ENCODE measurements at regions not wholly inside any gene's neighbourhood (a gene's known extent, or its start where the extent isn't known, plus 50 kb on each side); places are given as distances from the start of the nearest gene placed in this dataset.
"Not testable (repeated sequence)": the region's sequence is repeated elsewhere in the genome, so short reads cannot be mapped to it uniquely, and the experiment has no call there.

- not testable (repeated sequence) for H3K27me3 ChIP-seq; H3K9me3 ChIP-seq; H3K36me3 ChIP-seq; H3K4me3 ChIP-seq (ENCODE audit: low read depth in 1 of 2, low read length in 1 of 2); H3K27ac ChIP-seq; H3K4me1 ChIP-seq (ENCODE audit: control insufficient read depth in 1 of 2, insufficient read depth in 1 of 2, low read depth in 1 of 2, low read length in 1 of 2)
Observed at GRCh38 chr21:5013455-5014304, 5507.7 kb upstream of the TPTE start.

DNA sequence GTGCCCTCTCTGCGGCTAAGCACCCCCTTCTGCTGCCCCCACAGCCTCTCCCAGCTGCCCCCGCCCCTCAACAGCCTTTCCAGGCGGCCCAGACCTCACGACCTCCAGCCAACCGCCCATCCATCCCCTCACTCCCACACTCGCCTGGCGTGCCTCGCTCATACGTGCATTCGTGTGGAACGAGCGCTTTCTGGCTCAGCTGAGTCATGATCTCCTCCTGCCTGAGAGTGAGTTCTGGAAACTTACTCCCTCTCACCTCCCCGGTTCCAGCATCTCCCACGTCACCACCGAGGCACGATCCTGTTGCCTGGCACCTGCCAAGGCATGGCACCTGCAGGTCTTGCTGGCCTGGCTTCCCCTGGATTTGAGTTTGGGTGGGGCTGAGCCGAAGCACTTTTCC, 5506.2 kb upstream of the TPTE start:
- not testable (repeated sequence) for H3K9me3 ChIP-seq; H3K27ac ChIP-seq; H3K27me3 ChIP-seq; H3K4me1 ChIP-seq (ENCODE audit: control insufficient read depth in 1 of 2, insufficient read depth in 1 of 2, low read depth in 1 of 2, low read length in 1 of 2); H3K36me3 ChIP-seq; H3K4me3 ChIP-seq (ENCODE audit: low read depth in 1 of 2, low read length in 1 of 2)

- H3K9me3 ChIP-seq; H3K4me1 ChIP-seq (ENCODE audit: control insufficient read depth in 1 of 2, insufficient read depth in 1 of 2, low read depth in 1 of 2, low read length in 1 of 2); H3K4me3 ChIP-seq (ENCODE audit: low read depth in 1 of 2, low read length in 1 of 2); H3K27me3 ChIP-seq; H3K36me3 ChIP-seq; H3K27ac ChIP-seq: not testable (repeated sequence)
Observed at GRCh38 chr21:5019120-5019519, 5502.3 kb upstream of the TPTE start.

DNA sequence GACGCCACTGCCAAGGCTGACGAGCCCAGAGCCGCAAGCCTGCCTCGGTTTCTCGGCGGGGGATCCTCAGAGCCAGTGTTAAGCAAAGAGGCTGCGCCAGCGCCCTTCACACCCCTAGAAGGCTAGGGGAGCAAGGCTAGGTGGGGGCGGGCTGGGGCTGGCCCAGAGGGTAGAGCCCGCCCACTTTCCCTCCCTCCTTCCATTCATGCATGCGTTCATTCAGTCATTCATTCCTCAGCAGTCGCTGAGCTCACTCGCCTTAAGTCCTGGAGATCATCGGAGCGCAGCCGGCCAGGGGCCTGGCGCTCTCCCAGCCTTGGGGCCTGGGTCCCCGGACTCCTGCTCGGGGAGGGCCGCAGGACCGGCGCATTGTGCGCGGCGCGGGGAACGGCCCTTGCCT, 5499.6 kb upstream of the TPTE start:
- not testable (repeated sequence) for H3K9me3 ChIP-seq; H3K4me3 ChIP-seq (ENCODE audit: low read depth in 1 of 2, low read length in 1 of 2); H3K36me3 ChIP-seq; H3K27me3 ChIP-seq; H3K4me1 ChIP-seq (ENCODE audit: control insufficient read depth in 1 of 2, insufficient read depth in 1 of 2, low read depth in 1 of 2, low read length in 1 of 2); H3K27ac ChIP-seq

GRCh38 chr21:5022254-5022653, 5499.1 kb upstream of the TPTE start:
- H3K4me1 ChIP-seq (ENCODE audit: control insufficient read depth in 1 of 2, insufficient read depth in 1 of 2, low read depth in 1 of 2, low read length in 1 of 2); H3K27ac ChIP-seq; H3K9me3 ChIP-seq; H3K27me3 ChIP-seq; H3K36me3 ChIP-seq; H3K4me3 ChIP-seq (ENCODE audit: low read depth in 1 of 2, low read length in 1 of 2): not testable (repeated sequence)

DNA sequence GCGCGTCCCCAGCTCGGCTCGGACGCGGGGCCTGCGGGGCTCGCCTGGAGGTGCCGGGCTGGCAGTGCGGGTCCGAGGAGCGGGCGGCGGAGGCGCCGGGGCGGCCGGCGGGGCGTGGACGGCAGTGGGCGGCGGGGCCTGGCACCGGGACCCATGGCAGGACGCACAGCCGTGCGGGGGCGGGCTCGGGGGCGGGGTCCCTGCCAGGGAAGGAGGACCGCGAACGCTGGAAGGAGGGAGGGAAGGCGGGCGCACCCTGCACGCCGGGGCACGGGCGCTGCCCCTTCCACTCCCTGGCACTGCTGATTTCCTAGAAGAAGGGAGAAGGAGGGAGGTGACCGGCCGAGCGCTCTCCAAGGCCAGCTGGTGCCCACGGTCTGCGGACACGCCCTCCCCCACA, 5498.6 kb upstream of the TPTE start:
- not testable (repeated sequence) for H3K27me3 ChIP-seq; H3K4me1 ChIP-seq (ENCODE audit: control insufficient read depth in 1 of 2, insufficient read depth in 1 of 2, low read depth in 1 of 2, low read length in 1 of 2); H3K36me3 ChIP-seq; H3K4me3 ChIP-seq (ENCODE audit: low read depth in 1 of 2, low read length in 1 of 2); H3K27ac ChIP-seq; H3K9me3 ChIP-seq

- H3K4me3 ChIP-seq (ENCODE audit: low read depth in 1 of 2, low read length in 1 of 2); H3K36me3 ChIP-seq; H3K9me3 ChIP-seq; H3K27me3 ChIP-seq; H3K4me1 ChIP-seq (ENCODE audit: control insufficient read depth in 1 of 2, insufficient read depth in 1 of 2, low read depth in 1 of 2, low read length in 1 of 2); H3K27ac ChIP-seq: not testable (repeated sequence)
Observed at GRCh38 chr21:5035147-5035546, 5486.2 kb upstream of the TPTE start.

- not testable (repeated sequence) for H3K9me3 ChIP-seq; H3K27ac ChIP-seq; H3K27me3 ChIP-seq; H3K36me3 ChIP-seq; H3K4me3 ChIP-seq (ENCODE audit: low read depth in 1 of 2, low read length in 1 of 2); H3K4me1 ChIP-seq (ENCODE audit: control insufficient read depth in 1 of 2, insufficient read depth in 1 of 2, low read depth in 1 of 2, low read length in 1 of 2)
Observed at GRCh38 chr21:5035587-5035986, 5485.8 kb upstream of the TPTE start.

DNA sequence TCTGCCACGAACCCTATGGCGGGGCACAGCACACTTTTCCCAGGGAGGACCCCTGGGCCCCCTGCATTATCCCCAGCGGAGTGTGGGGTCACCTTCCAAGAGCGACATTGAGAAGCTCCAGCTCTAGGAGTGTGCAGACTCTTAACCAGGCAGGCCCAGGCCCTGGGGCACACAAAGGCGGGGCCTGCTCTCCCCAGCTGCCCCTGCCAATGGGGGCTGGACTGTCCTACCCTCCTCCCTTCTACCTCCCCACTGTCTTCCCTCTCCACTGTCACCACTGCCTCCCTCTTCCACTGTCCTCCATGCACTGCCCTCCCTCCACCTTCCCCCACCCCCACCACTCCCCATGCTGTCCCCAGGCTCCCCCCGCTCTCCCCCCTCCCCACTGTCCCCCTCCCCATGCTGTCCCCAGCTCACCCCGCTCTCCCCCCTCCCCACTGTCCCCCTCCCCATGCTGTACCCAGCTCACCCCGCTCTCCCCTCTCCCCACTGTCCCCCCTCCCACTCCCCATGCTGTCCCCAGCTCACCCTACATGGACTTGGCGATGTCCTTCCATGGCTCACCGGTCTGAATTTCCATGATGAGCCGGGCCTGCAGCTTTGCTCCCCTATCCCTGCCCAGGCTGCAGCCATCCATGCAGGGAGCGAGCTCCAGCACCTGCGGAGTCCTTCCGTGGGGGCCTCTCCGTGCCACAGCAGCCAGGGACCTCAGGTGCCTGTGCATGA, 5483.6 kb upstream of the TPTE start:
- not testable (repeated sequence) for H3K27ac ChIP-seq; H3K4me1 ChIP-seq (ENCODE audit: control insufficient read depth in 1 of 2, insufficient read depth in 1 of 2, low read depth in 1 of 2, low read length in 1 of 2); H3K9me3 ChIP-seq; H3K4me3 ChIP-seq (ENCODE audit: low read depth in 1 of 2, low read length in 1 of 2); H3K27me3 ChIP-seq; H3K36me3 ChIP-seq

DNA sequence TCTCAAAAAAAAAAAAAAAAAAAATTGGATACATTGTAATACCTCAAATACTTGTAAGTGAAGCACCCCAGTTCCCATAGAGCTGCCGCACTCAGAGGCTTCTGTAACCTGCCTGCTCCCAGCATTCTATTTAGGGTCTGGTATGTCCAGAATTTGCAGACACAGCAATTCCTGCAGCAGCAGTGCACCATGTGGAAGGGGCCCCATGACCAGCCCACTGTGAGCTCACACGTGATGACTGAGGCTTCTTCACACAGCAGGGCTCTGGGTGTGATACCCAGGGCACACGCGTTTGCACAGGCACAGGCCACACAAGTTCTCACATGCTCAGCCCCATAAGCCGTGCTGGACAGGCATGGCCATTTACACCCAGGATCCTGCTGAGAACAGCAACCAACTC, 5481.5 kb upstream of the TPTE start:
- H3K36me3 ChIP-seq; H3K4me3 ChIP-seq (ENCODE audit: low read depth in 1 of 2, low read length in 1 of 2); H3K4me1 ChIP-seq (ENCODE audit: control insufficient read depth in 1 of 2, insufficient read depth in 1 of 2, low read depth in 1 of 2, low read length in 1 of 2); H3K9me3 ChIP-seq; H3K27ac ChIP-seq; H3K27me3 ChIP-seq: not testable (repeated sequence)

DNA sequence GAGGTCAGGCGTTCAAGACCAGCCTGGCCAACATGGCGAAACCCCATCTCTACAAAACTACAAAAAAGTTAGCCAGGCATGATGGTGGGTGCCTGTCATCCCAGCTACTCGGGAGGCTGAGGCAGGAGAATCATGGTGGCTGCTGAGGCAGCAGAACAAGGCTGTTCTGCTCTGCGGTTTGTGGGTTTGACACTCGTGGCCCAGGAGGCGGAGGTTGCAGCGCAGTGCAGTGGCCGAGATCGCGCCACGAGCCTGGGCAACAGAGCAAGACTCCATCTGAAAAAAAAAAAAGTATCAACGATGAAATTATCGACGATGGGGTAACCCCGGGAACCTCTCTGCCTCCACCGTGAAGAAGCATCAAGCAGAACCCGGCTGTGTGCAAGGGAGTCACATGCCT, 5478.8 kb upstream of the TPTE start:
- H3K4me1 ChIP-seq (ENCODE audit: control insufficient read depth in 1 of 2, insufficient read depth in 1 of 2, low read depth in 1 of 2, low read length in 1 of 2); H3K36me3 ChIP-seq; H3K27ac ChIP-seq; H3K9me3 ChIP-seq; H3K4me3 ChIP-seq (ENCODE audit: low read depth in 1 of 2, low read length in 1 of 2); H3K27me3 ChIP-seq: not testable (repeated sequence)

DNA sequence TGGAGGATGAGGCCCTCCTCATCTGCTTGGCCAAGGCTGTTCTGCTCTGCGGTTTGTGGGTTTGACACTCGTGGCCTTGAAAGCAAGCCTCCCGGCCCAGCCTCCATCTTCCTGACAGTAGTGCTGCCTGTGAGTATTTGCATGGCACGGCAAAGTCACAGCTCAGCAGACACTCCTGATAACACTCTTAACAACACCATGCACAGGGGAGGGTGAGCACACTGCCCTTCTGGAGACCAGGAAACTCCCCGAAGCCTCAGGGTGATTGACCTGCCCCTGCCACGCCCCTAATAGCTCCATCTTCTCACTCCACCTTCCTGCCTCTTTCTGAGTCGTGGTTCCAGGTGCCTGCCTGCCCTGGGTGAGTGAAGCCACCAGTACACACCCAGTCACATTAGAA, 5476.6 kb upstream of the TPTE start:
- H3K27ac ChIP-seq; H3K4me1 ChIP-seq (ENCODE audit: control insufficient read depth in 1 of 2, insufficient read depth in 1 of 2, low read depth in 1 of 2, low read length in 1 of 2); H3K9me3 ChIP-seq; H3K36me3 ChIP-seq; H3K4me3 ChIP-seq (ENCODE audit: low read depth in 1 of 2, low read length in 1 of 2); H3K27me3 ChIP-seq: not testable (repeated sequence)

DNA sequence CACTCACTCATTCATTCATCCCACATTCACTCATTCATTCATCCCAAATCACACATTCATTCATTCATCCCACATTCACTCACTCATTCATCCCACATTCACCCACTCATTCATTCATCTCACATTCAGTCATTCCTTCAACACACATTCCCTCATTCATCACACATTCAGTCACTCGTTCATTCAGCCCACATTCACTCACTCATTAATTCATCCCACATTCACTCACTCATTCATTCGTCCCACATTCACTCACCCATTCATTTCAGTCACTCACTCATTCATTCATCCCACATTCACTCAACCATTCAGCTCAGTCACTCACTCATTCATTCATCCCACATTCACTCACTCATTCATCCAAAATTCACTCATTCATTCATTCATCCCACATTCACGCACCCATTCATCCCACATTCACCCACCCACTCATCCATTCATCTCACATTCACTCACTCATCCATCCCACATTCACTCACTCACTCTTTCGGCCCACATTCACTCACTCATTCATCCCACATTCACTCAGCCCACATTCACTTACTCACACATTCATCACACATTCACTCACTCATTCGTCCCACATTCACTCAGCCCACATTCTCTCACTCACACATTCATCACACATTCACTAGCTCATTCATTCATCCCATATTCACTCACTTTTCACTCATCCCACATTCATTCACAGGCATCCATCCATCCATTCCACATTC, 5469.9 kb upstream of the TPTE start:
- not testable (repeated sequence) for H3K9me3 ChIP-seq; H3K27ac ChIP-seq; H3K4me1 ChIP-seq (ENCODE audit: control insufficient read depth in 1 of 2, insufficient read depth in 1 of 2, low read depth in 1 of 2, low read length in 1 of 2); H3K4me3 ChIP-seq (ENCODE audit: low read depth in 1 of 2, low read length in 1 of 2); H3K36me3 ChIP-seq; H3K27me3 ChIP-seq

All from neutrophil (primary cell).